ENCODE measurements at regions not wholly inside any gene's neighbourhood (a gene's known extent, or its start where the extent isn't known, plus 50 kb on each side); places are given as distances from the start of the nearest gene placed in this dataset.

- no peak for TF ChIP-seq CTCF (IDR thresholded peaks at IDR 0.05)
- TF ChIP-seq POLR2A (IDR thresholded peaks at IDR 0.05) = no peak
These were observed 1169.6 kb upstream of the CRIM1 start for GRCh38 chr2:35185861-35186412.
